HepG2 (cell line): ENCODE measurements at regions not wholly inside any gene's neighbourhood (a gene's known extent, or its start where the extent isn't known, plus 50 kb on each side); places are given as distances from the start of the nearest gene placed in this dataset.

Source experiments
- ATAC-seq: fragments of 200-7000 bp; cut with Tn5 transposase; 3 replicates; pipeline ENCODE4 v1.9.1; 2020; ENCODE audit warnings: mild to moderate bottlenecking, moderate library complexity
- BruUV-seq: library from RNA; stranded (reverse); fragments of 400-500 nt; replicated peaks from 2 replicates; lab custom pipeline; 2021; lab: Mats Ljungman, UMichigan
- CTCF ChIA-PET: fragments of 300-600 bp; formaldehyde crosslinking; extraction: SDS; loops from one replicate; lab custom pipeline; 2021; ENCODE audit warnings: low total read pairs, inconsistent platforms, low intra/inter-chr PET ratio; lab: Yijun Ruan, JAX
- POLR2A ChIA-PET: fragments of 350-600 bp; sonication (Branson Sonifier 250); formaldehyde crosslinking; loops from one replicate; lab custom pipeline; 2020; ENCODE audit warnings: antibody characterized with exemption, inconsistent platforms; lab: Yijun Ruan, JAX
- DNase-seq: peaks from one replicate; pipeline ENCODE4 v3.0.0-alpha.2; 2015; ENCODE audit warnings: low spot score
- FAIRE-seq: peaks from 3 replicates; lab custom pipeline; 2011; peaks lifted over from hg19 to GRCh38; lab: Jason Lieb, UNC
- H2AFZ ChIP-seq: one replicate; pipeline ENCODE4 v1.6.1; 2011; ENCODE audit warnings: low read length, inconsistent platforms
- H3K27ac ChIP-seq: fragments of 300-600 bp; 3 replicates; pipeline ENCODE4 v1.8.0; 2011; ENCODE audit warnings: mixed run types, mild to moderate bottlenecking, mixed read lengths, low read length, inconsistent platforms; ENCODE audit not compliant: insufficient read depth; ENCODE audit errors: extremely low read length
- H3K27me3 ChIP-seq, 2 experiments: fragments of 200-600 bp in 1 of 2; 2 replicates in 1 of 2; 3 replicates in 1 of 2; pipeline versions ENCODE4 v1.6.0 to v1.8.0; 2011; ENCODE audit warnings: low read length in 2 of 2, mild to moderate bottlenecking in 2 of 2, moderate library complexity in 2 of 2, inconsistent platforms in 1 of 2; ENCODE audit not compliant: insufficient read depth in 2 of 2, control insufficient read depth in 1 of 2
- H3K36me3 ChIP-seq, 2 experiments: fragments of 200-600 bp in 1 of 2; replicated peaks in 1 of 2; 2 replicates in 1 of 2; 3 replicates in 1 of 2; pipeline versions ENCODE4 v1.5.1 to v1.8.0; 2011; ENCODE audit warnings: low read length in 2 of 2, inconsistent platforms in 1 of 2; ENCODE audit not compliant: insufficient read depth in 2 of 2, control insufficient read depth in 1 of 2
- H3K4me1 ChIP-seq: 2 replicates; pipeline ENCODE4 v1.5.1; 2012; ENCODE audit warnings: low read length, inconsistent platforms; ENCODE audit not compliant: insufficient read depth
- H3K4me2 ChIP-seq: 2 replicates; pipeline ENCODE4 v1.6.0; 2011; ENCODE audit warnings: low read depth, low read length, inconsistent platforms
- H3K4me3 ChIP-seq, 3 experiments: fragments of 200-600 bp in 1 of 3; sonication (generic), shearing (Covaris generic) in 1 of 3; replicated peaks in 1 of 3; 2 replicates each; pipeline ENCODE4 v1.5.1; 2011 to 2016; ENCODE audit warnings: low read length in 3 of 3, inconsistent platforms in 2 of 3, low read depth in 2 of 3, mild to moderate bottlenecking in 2 of 3, control low read depth in 1 of 3, mixed read lengths in 1 of 3; ENCODE audit not compliant: insufficient read depth in 1 of 3
- H3K79me2 ChIP-seq: one replicate; pipeline ENCODE4 v1.6.1; 2011; ENCODE audit warnings: low read length, inconsistent platforms; ENCODE audit not compliant: insufficient read depth
- H3K9ac ChIP-seq: 2 replicates; pipeline ENCODE4 v1.6.0; 2011; ENCODE audit warnings: mild to moderate bottlenecking, low read depth, low read length, inconsistent platforms; ENCODE audit not compliant: insufficient read depth
- H3K9me3 ChIP-seq: 2 replicates; pipeline ENCODE4 v1.5.1; 2012; ENCODE audit warnings: mild to moderate bottlenecking, low read length
- H4K20me1 ChIP-seq: 2 replicates; pipeline ENCODE4 v1.6.0; 2011; ENCODE audit warnings: inconsistent platforms, mild to moderate bottlenecking, low read length, moderate library complexity; ENCODE audit not compliant: insufficient read depth
- MAFG ChIP-seq: sonication (generic); formaldehyde crosslinking; IDR thresholded peaks from 2 replicates; pipeline ENCODE4 v1.5.1; 2020; ENCODE audit warnings: mild to moderate bottlenecking, missing genetic modification reagents
- MEIS2 ChIP-seq: sonication (generic); formaldehyde crosslinking; IDR thresholded peaks from 2 replicates; pipeline ENCODE4 v1.9.0; 2021; ENCODE audit warnings: mild to moderate bottlenecking, missing genetic modification reagents
- RBAK ChIP-seq: sonication (generic); formaldehyde crosslinking; IDR thresholded peaks from 2 replicates; pipeline ENCODE4 v1.5.1; 2020; ENCODE audit warnings: mild to moderate bottlenecking, missing genetic modification reagents
- SMARCC2 ChIP-seq: fragments of 450-650 bp; IDR thresholded peaks from 2 replicates; pipeline ENCODE4 v1.6.1; 2017; ENCODE audit warnings: antibody characterized with exemption, mild to moderate bottlenecking
- SRY ChIP-seq: sonication (generic); formaldehyde crosslinking; IDR thresholded peaks from 2 replicates; pipeline ENCODE4 v1.8.0; 2022; ENCODE audit warnings: mild to moderate bottlenecking, missing genetic modification reagents
- THRA ChIP-seq: sonication (generic); formaldehyde crosslinking; IDR thresholded peaks from 2 replicates; pipeline ENCODE4 v1.4.0; 2020; ENCODE audit warnings: missing genetic modification reagents, borderline replicate concordance
- ZBTB1 ChIP-seq: sonication (generic); formaldehyde crosslinking; IDR thresholded peaks from 2 replicates; pipeline ENCODE4 v1.4.0; 2020; ENCODE audit warnings: missing genetic modification reagents, borderline replicate concordance
- ZNF101 ChIP-seq: sonication (generic); formaldehyde crosslinking; IDR thresholded peaks from 2 replicates; pipeline ENCODE4 v1.4.0; 2020; ENCODE audit warnings: mild to moderate bottlenecking, low read depth, missing genetic modification reagents, borderline replicate concordance
- WGBS: methylation state at CpG from one replicate; pipeline ENCODE4 v1.1.6; 2017; ENCODE audit warnings: low lambda C conversion rate; 5-methylcytosine and 5-hydroxymethylcytosine counted together
- in situ Hi-C: cut with HindIII; loops from 2 replicates; pipeline ENCODE4 v1.10.0; 2017; ENCODE audit warnings: low pct_unique_long_range_greater_than_20kb; ENCODE audit not compliant: extremely low pct_ligation_motif_present
- intact Hi-C: fragments of 100-400 bp; cut with micrococcal nuclease; formaldehyde crosslinking; loops from one replicate; pipeline ENCODE4 v1.10.0; 2022; ENCODE audit not compliant: unreplicated experiment

GRCh38 chr3:193021506-193022010 lies 103.9 kb upstream of the MB21D2 start:
- no peak overlapping the region for H2AFZ ChIP-seq
- intact Hi-C loops = loop anchor here (2.0 kb wide), 1 partner anchor 37 kb away; no protein-coding TSS in a partner anchor

GRCh38 chr3:193023218-193023617 lies 105.6 kb upstream of the MB21D2 start:
- BruUV-seq = no TSS peak
- H3K4me2 ChIP-seq = no peak overlapping the region
- in situ Hi-C loops = no loop called here
- no peak overlapping the region for H2AFZ ChIP-seq
- POLR2A ChIA-PET = no interaction called here
- WGBS = 0% methylated on average over 1 of the region's 1 CpG
- H3K79me2 ChIP-seq = no peaks in the 10 kb centered on the region
- no peak for FAIRE-seq
- no peak overlapping the region for H3K9ac ChIP-seq
- no peak overlapping the region for H3K27ac ChIP-seq
- intact Hi-C loops = loop anchor here (2.0 kb wide), 1 partner anchor 36 kb away; no protein-coding TSS in a partner anchor
- CTCF ChIA-PET = no interaction called here
- no peak for ATAC-seq
- H3K36me3 ChIP-seq = no peaks in the 10 kb centered on the region
- no peaks in the 10 kb centered on the region for H3K9me3 ChIP-seq
- no peak overlapping the region for H3K4me3 ChIP-seq
- no peaks in the 10 kb centered on the region for H4K20me1 ChIP-seq
- TF ChIP-seq ZBTB1 (CRISPR knock-in tag) (no peak), MEIS2 (CRISPR knock-in tag) (no peak), SMARCC2 (no peak), SRY (no peak), ZNF101 (CRISPR knock-in tag) (no peak)
- no peak for DNase-seq
- H3K4me1 ChIP-seq = no peaks in the 10 kb centered on the region
- peaks cover 0 to 5% of the 10 kb centered on the region in 2 experiments; a peak in 1 of 5 replicates for H3K27me3 ChIP-seq

More at GRCh38 chr3:193021506-193022010, 103.9 kb upstream of the MB21D2 start:
- CTCF ChIA-PET = no interaction called here
- POLR2A ChIA-PET = no interaction called here
- no peak overlapping the region for H3K4me2 ChIP-seq
- TF ChIP-seq THRA (CRISPR knock-in tag) (no peak), MAFG (CRISPR knock-in tag) (no peak), RBAK (CRISPR knock-in tag) (no peak)
- TF ChIP-seq, all 625 proteins: peak for 0
- no peak overlapping the region for H3K4me3 ChIP-seq
- no peaks in the 10 kb centered on the region for H3K4me1 ChIP-seq
- no peak overlapping the region for H3K9ac ChIP-seq
- peaks cover 0 to 5% of the 10 kb centered on the region in 2 experiments; a peak in 1 of 5 replicates for H3K27me3 ChIP-seq
- no peak for ATAC-seq
- H3K79me2 ChIP-seq = no peaks in the 10 kb centered on the region
- no peaks in the 10 kb centered on the region for H3K36me3 ChIP-seq
- WGBS = 3% methylated on average over 7 of the region's 7 CpGs
- no TSS peak for BruUV-seq
- in situ Hi-C loops = no loop called here
- FAIRE-seq = no peak
- no peak overlapping the region for H3K27ac ChIP-seq
- no peaks in the 10 kb centered on the region for H4K20me1 ChIP-seq
- DNase-seq = no peak
- H3K9me3 ChIP-seq = no peaks in the 10 kb centered on the region
